ENCODE measurements at regions not wholly inside any gene's neighbourhood (a gene's known extent, or its start where the extent isn't known, plus 50 kb on each side); places are given as distances from the start of the nearest gene placed in this dataset.

DNA sequence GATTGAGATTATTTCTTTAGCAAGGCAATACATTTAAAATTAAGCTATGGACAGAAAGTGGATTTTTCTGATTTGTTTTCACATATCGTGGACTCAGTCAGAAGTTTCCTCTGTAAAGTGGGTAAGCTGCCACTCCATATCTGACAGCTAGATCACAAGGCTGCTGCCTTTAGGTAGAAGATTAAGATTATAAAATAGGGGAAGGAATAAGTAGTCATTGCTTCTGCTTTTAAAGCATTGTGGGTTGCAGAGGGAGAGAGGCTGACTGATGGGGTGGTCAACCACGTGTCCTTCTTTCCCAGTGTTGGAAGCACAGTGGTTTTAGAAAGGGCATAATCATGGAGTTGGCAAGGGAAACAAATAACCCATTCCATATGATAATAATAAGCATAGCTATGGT is 74.3 kb upstream of the MOCS2 start:
- H3K4me3 Mint-ChIP-seq: no peak overlapping the region
- H3K9me3 Mint-ChIP-seq: no peaks in the 10 kb centered on the region
- no peaks in the 10 kb centered on the region for H3K27me3 Mint-ChIP-seq
- peaks cover 7% of the 10 kb centered on the region for H3K4me1 Mint-ChIP-seq (ENCODE audit: low read depth)
- no peak overlapping the region for H3K27ac Mint-ChIP-seq
- H3K36me3 Mint-ChIP-seq (ENCODE audit: low read depth): no peaks in the 10 kb centered on the region

DNA sequence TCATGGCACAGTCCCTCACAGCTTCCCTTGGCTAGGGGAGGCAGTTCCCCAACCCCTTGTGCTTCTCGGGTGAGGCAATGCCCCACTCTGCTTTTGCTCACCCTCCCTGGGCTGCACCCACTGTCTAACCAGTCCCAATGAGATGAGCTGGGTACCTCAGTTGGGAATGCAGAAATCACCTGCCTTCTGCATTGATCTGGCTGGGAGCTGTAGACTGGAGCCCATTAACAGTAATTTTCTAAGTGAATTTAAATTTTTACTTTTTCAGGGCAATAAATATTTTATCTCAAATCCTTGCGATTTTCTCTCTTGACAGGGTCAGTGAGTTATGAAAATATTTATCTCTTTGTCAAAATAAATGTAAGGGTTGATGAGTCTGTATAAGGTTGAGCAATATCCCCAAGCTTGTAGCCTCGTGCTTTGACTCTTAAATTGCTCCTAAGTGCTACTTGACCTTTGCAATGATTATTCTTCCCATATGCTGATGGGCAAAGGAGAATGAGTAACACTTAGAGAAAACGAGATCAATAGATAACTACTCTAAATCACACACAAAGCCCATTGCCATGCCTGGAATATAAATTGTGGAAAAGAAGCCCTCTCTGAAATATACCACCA is 82.1 kb upstream of the MOCS2 start:
- H3K27me3 Mint-ChIP-seq: peaks cover 11% of the 10 kb centered on the region
- H3K9me3 Mint-ChIP-seq: peaks cover 4% of the 10 kb centered on the region
- no peaks in the 10 kb centered on the region for H3K36me3 Mint-ChIP-seq (ENCODE audit: low read depth)
- H3K27ac Mint-ChIP-seq: no peak overlapping the region
- peaks cover 7% of the 10 kb centered on the region for H3K4me1 Mint-ChIP-seq (ENCODE audit: low read depth)
- H3K4me3 Mint-ChIP-seq: no peak overlapping the region

DNA sequence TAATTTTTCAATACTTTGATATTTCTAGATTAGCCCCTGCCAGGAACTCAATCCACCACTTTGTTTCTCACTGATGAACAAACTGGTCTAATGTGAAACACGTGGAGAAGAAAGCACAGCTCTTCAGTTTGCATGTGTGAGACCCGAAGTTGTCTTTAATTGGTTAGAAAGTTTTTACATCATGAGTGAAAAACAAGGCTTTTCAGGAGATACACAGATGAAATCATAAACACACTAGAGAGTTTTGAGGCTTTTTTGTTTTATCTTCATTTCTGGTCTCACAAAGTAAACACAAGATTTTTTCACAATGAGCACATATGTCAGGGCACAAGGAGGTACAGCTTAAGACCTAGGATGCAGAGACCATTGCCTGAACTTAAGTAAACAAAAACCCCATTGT is 84.5 kb upstream of the MOCS2 start:
- H3K4me3 Mint-ChIP-seq: no peak overlapping the region

DNA sequence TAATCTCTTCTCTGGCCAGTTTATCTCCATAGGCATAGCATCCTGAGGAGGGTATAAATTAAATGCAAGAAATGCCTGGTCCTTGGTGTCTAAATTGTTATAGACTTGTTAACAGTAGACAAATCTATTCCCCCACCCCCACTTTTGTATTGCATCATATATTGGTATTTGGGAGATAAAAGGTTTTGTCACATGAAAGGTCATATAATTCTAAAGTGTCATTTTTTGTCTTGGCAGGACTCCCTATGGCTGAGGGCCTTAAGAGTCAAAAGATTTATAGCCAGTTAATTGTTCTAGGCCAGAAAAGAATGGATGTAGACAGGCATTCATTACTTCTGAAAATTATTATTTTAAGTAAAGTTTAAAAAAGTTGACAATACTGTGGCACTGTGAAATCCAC is 90.3 kb upstream of the MOCS2 start:
- H3K27ac Mint-ChIP-seq: no peak overlapping the region

More for the DNA sequence above, 84.5 kb upstream of the MOCS2 start:
- H3K9me3 Mint-ChIP-seq: peaks cover 4% of the 10 kb centered on the region
- H3K27me3 Mint-ChIP-seq: peaks cover 19% of the 10 kb centered on the region
- no peaks in the 10 kb centered on the region for H3K4me1 Mint-ChIP-seq (ENCODE audit: low read depth)
- H3K27ac Mint-ChIP-seq: no peak overlapping the region
- H3K36me3 Mint-ChIP-seq (ENCODE audit: low read depth): no peaks in the 10 kb centered on the region

DNA sequence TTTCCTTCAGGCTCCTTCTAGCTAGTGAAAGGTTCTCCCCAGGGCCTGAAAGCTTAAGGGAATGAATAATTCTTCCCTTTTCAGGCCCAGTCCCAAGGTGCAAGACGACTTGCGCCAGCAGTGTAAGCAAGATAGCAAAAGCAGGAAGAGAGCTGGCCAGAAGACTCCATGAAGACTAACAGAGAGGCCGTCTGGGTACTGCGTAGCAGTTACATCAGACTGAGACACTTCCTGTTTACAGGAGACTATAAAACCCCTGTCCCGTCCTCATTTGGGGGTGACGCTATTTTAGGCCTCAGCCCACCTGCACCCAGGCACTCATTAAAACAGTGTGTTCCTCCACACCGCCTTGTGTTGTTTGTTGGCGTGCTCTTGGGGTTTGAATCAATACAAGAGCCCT is 90.7 kb upstream of the MOCS2 start:
- Mint-ChIP-seq H3K36me3 (ENCODE audit: low read depth) (no peaks in the 10 kb centered on the region), H3K4me1 (ENCODE audit: low read depth) (no peaks in the 10 kb centered on the region), H3K27ac (no peak overlapping the region), H3K27me3 (peaks cover 8% of the 10 kb centered on the region), H3K9me3 (no peaks in the 10 kb centered on the region), H3K4me3 (no peak overlapping the region)

More for the DNA sequence above, 90.3 kb upstream of the MOCS2 start:
- H3K9me3 Mint-ChIP-seq: no peaks in the 10 kb centered on the region
- no peaks in the 10 kb centered on the region for H3K4me1 Mint-ChIP-seq (ENCODE audit: low read depth)
- H3K27me3 Mint-ChIP-seq: peaks cover 10% of the 10 kb centered on the region
- no peaks in the 10 kb centered on the region for H3K36me3 Mint-ChIP-seq (ENCODE audit: low read depth)
- H3K4me3 Mint-ChIP-seq: no peak overlapping the region

DNA sequence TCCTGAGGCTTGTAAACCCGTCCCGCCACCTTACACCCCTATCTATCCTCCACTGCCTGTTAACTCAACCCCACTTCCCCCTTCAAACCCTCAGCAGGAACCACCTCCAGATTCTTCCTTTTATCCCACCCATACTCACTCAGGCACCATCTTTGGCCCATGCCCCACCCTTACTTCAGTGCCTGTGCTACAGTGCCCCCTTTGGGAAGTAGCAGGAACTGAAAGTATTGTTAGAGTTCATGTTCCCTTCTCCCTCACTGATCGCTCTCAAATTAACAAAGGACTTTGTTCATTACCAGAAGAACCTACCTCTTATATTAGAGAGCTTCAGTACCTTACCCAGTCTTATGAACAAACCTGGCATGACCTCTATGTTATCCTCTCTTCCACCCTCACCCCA is 92.2 kb upstream of the MOCS2 start:
- Mint-ChIP-seq H3K4me3 (no peak overlapping the region), H3K27ac (no peak overlapping the region), H3K27me3 (peaks cover 8% of the 10 kb centered on the region), H3K4me1 (ENCODE audit: low read depth) (no peaks in the 10 kb centered on the region), H3K36me3 (ENCODE audit: low read depth) (no peaks in the 10 kb centered on the region), H3K9me3 (no peaks in the 10 kb centered on the region)

DNA sequence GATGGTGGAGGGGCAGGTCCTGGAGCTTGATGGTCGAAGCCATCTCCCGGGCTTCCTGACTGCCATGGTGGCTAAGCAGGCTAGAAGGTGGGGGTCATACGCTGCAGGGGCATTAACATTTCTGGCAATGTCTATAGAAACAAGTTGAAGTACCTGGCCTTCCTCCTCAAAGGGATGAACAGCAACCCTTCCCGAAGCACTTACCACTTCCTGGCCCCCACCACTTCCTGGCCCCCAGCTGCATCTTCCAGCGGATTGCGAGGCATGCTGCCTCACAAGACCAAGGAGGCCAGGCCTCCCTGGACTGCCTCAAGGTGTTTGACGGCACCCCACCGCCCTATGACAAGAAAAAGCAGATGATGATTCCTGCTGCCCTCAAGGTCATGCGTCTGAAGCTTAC is 97.0 kb upstream of the MOCS2 start:
- Mint-ChIP-seq H3K36me3 (ENCODE audit: low read depth) (no peaks in the 10 kb centered on the region), H3K4me3 (no peak overlapping the region), H3K27ac (no peak overlapping the region), H3K27me3 (no peaks in the 10 kb centered on the region), H3K9me3 (no peaks in the 10 kb centered on the region), H3K4me1 (ENCODE audit: low read depth) (no peaks in the 10 kb centered on the region)

DNA sequence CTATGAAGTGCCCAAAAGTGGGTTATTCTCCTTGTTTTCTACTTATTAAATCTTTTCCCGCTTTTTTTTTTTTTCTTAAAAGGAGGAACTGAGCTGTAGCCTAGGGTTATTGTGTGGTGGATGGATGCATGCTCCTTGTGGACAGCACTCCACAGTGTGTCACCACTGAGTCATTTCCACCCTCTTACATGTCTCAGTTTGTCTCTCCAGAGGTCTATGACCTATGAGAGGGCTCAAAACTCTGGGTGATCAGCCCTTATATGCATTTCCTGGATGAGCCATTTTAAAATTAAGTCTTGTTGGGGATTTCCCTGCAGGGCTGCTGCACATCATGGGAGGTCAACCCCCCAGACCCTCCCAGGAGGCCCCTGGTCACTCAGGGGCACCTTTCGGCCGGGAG is 102.2 kb upstream of the MOCS2 start:
- Mint-ChIP-seq H3K4me3 (no peak overlapping the region), H3K4me1 (ENCODE audit: low read depth) (no peaks in the 10 kb centered on the region), H3K27me3 (peaks cover 4% of the 10 kb centered on the region), H3K36me3 (ENCODE audit: low read depth) (no peaks in the 10 kb centered on the region), H3K27ac (no peak overlapping the region), H3K9me3 (no peaks in the 10 kb centered on the region)

DNA sequence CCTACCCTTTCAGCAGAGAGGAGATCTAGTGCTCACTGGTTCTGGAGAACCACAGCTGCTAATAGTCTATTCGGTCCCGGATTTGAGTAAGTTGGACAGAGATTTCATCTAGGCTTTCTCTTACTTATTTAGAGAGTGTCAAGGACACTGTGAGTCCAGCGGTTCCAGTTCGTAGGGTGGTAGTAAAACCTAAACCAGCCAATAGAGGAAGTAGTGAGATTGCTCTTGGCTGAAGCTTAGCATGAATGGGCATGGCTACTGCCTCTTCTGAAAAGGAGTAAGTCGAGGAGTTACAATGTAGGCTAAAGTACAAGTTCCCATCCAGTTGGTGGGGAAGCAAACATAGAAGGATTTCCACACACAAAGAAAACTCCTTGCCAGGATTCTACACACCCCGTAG is 109.6 kb upstream of the MOCS2 start:
- H3K4me3 Mint-ChIP-seq: no peak overlapping the region
- peaks cover 4% of the 10 kb centered on the region for H3K27me3 Mint-ChIP-seq
- H3K4me1 Mint-ChIP-seq (ENCODE audit: low read depth): no peaks in the 10 kb centered on the region
- H3K36me3 Mint-ChIP-seq (ENCODE audit: low read depth): no peaks in the 10 kb centered on the region
- H3K9me3 Mint-ChIP-seq: peaks cover 6% of the 10 kb centered on the region
- H3K27ac Mint-ChIP-seq: no peak overlapping the region

DNA sequence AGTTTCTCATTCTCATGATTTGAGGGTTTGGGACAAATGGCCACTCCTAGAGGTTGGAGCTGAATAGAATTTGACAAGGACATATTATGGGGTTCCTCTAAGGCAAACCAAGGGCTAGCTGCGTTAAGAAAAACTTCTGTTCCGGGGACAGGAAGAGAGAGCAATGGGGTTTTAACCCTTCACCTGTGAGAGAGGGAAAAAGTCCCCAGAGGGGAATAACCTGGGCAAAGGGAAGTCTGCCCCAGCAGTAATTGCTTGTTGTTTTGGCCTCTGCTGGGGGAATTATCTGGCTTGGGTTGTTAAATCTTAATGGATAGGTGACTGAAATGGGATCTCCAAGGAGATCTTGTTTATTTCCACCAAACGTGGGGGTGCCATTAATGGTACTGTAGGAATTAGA is 110.1 kb upstream of the MOCS2 start:
- H3K4me3 Mint-ChIP-seq: no peak overlapping the region
- H3K27me3 Mint-ChIP-seq: peaks cover 4% of the 10 kb centered on the region
- H3K36me3 Mint-ChIP-seq (ENCODE audit: low read depth): no peaks in the 10 kb centered on the region
- peaks cover 6% of the 10 kb centered on the region for H3K9me3 Mint-ChIP-seq
- no peaks in the 10 kb centered on the region for H3K4me1 Mint-ChIP-seq (ENCODE audit: low read depth)
- H3K27ac Mint-ChIP-seq: no peak overlapping the region

DNA sequence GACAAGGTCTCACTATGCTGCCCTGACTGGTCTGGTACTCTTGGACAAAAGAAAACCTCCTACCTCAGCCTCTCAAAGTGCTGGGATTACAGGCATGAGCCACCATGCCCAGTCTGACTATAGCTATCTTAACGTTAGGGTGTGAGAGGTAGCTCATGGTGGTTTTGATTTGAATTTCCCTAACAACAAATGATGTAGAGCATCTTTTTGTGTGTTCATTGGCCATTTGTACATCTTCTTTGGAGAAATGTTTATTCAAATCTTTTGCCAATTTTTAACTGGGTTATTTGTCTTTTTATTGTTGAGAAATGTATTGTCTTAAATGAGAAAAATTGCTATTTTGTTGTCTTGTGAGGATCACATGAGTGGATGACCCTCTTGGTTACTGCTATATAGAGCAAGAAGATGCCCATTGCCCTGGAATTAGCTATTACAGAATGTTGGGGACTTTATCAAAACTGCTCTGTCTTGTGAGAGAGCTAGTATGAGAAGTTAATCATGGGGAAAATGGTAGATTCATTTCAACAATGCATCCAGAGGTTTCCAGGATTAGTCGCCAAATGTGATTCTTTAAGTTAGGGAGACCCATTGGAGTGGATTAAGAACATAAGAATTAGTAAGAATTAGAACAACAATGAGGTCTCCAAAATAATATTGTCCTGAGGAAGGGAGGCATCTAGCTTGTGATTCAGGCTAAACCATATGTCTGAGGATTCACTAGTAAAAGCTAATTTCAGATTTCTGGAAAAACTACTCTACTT is 124.3 kb upstream of the MOCS2 start:
- Mint-ChIP-seq H3K27ac (no peak overlapping the region), H3K27me3 (no peaks in the 10 kb centered on the region), H3K36me3 (ENCODE audit: low read depth) (no peaks in the 10 kb centered on the region), H3K9me3 (no peaks in the 10 kb centered on the region), H3K4me3 (no peak overlapping the region), H3K4me1 (ENCODE audit: low read depth) (no peaks in the 10 kb centered on the region)

DNA sequence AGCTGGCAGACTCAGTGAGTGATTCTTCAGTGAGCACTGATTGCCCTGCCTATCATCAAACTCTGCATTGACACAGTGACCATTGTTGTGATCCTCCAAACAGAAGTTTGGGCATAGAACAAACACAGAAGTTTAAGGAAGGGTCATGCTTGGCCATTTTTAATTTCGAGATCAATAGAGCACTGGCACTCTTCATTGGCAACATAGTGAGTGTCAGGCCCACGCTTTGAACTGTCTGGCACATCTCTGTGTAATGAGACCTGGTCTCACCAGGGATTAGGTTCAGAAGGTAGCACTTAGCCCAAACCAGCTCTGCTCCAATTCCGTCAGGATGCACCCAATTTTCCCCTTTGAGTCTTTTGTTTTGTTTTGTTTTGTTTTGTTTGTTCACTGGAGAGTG is 127.1 kb upstream of the MOCS2 start:
- Mint-ChIP-seq H3K27ac (no peak overlapping the region), H3K27me3 (peaks cover 3% of the 10 kb centered on the region), H3K4me1 (ENCODE audit: low read depth) (no peaks in the 10 kb centered on the region), H3K9me3 (no peaks in the 10 kb centered on the region), H3K36me3 (ENCODE audit: low read depth) (no peaks in the 10 kb centered on the region), H3K4me3 (no peak overlapping the region)

DNA sequence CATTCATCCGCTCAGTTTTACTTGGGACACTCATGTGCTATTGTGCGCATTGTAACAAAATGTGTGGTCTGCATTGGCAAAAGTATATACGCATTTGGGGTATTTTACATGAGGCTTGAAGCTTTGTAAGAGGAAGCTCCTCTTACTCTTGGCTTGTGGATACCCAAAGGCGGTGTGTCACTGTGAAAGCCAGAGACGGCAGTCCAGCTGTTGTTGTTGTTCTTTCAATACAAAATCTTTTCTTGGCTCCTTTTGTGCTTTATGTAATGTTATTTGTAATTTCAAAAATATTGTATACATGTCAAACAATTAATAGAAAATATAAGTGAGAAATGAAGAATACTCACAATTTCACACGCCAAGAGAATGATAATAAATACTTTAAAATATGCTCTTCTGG is 128.3 kb upstream of the MOCS2 start:
- Mint-ChIP-seq H3K9me3 (no peaks in the 10 kb centered on the region), H3K27ac (no peak overlapping the region), H3K36me3 (ENCODE audit: low read depth) (no peaks in the 10 kb centered on the region), H3K4me1 (ENCODE audit: low read depth) (no peaks in the 10 kb centered on the region), H3K27me3 (peaks cover 6% of the 10 kb centered on the region), H3K4me3 (no peak overlapping the region)

DNA sequence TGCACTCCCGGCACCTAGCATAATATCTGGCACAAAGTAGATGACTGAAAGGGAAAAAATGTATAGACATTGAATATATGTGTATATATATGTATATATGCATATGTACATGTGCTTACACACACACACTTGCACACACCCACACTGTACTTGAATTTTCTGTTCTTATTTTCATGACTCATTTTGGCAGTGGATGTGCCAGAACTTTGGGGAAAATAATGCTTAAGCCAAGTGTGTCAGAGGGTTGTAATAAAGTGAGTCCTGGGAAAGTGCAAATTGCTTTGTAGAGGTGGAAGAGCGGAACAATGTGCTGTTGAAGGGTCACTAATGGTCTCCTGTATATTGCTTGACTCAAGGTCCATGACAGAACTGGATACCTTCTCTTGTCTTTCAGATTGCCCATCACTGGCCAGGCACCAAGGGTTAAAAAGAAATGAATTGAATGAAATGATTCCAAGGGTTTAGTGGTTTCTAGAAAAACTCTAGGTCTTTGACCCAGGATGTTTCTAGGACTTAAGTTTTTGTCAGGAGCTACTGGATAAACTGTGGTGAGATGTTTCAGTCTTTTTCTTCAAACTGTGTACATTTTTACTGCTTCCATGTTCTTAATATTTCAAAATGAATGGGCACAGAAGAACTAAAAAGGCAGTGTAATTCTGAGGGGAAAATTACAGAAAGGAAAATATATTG is 129.9 kb upstream of the MOCS2 start:
- no peak overlapping the region for H3K4me3 Mint-ChIP-seq
- no peak overlapping the region for H3K27ac Mint-ChIP-seq

DNA sequence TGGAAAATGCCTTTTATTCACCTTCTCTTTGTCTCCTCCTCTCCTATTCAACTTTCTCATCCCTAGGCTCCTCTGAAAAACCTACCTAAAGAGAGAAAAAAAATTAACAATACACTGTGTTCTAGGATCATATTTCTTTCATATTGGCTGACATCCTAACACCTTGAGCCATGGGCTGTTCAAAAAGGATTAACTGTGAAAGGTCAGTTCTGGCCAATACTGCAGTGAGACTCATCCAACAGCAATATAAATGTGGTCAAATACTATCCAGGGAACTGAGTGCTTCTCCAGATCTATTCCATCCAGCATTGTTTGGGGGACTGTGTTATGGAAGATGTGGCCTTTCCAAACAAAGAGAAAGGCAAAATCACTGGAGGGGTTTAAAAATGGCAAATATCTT is 131.1 kb upstream of the MOCS2 start:
- H3K9me3 Mint-ChIP-seq: no peaks in the 10 kb centered on the region
- H3K27me3 Mint-ChIP-seq: peaks cover 10% of the 10 kb centered on the region
- H3K36me3 Mint-ChIP-seq (ENCODE audit: low read depth): no peaks in the 10 kb centered on the region
- no peak overlapping the region for H3K27ac Mint-ChIP-seq
- no peak overlapping the region for H3K4me3 Mint-ChIP-seq
- H3K4me1 Mint-ChIP-seq (ENCODE audit: low read depth): no peaks in the 10 kb centered on the region

More for the DNA sequence above, 129.9 kb upstream of the MOCS2 start:
- no peaks in the 10 kb centered on the region for H3K9me3 Mint-ChIP-seq
- H3K27me3 Mint-ChIP-seq: peaks cover 10% of the 10 kb centered on the region
- H3K4me1 Mint-ChIP-seq (ENCODE audit: low read depth): no peaks in the 10 kb centered on the region
- no peaks in the 10 kb centered on the region for H3K36me3 Mint-ChIP-seq (ENCODE audit: low read depth)
